ENCODE measurements at regions not wholly inside any gene's neighbourhood (a gene's known extent, or its start where the extent isn't known, plus 50 kb on each side); places are given as distances from the start of the nearest gene placed in this dataset.

DNA sequence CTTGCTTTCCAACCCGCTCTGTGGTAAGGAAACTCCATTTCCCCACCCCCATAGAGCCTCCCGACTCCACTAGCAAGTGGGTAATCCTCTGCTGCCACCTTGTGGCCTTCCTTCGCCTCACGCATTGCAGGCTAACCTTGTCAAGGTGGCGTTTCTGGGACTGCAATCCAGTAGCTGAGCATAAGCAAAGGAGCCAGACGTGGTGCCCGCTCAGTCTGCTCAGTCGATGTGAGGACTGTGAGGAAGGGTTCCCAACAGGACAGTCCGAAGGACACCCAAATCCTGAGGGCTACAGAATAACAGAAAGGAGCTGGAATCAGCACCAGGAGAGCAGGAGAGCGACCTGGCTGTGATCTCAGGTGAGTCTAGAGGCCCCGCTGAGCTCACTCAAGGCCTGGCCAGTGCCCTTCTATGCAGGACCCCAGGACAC, 144.2 kb downstream of the SUCLG1 start (continued):
- TF ChIP-seq, protein P1, sequence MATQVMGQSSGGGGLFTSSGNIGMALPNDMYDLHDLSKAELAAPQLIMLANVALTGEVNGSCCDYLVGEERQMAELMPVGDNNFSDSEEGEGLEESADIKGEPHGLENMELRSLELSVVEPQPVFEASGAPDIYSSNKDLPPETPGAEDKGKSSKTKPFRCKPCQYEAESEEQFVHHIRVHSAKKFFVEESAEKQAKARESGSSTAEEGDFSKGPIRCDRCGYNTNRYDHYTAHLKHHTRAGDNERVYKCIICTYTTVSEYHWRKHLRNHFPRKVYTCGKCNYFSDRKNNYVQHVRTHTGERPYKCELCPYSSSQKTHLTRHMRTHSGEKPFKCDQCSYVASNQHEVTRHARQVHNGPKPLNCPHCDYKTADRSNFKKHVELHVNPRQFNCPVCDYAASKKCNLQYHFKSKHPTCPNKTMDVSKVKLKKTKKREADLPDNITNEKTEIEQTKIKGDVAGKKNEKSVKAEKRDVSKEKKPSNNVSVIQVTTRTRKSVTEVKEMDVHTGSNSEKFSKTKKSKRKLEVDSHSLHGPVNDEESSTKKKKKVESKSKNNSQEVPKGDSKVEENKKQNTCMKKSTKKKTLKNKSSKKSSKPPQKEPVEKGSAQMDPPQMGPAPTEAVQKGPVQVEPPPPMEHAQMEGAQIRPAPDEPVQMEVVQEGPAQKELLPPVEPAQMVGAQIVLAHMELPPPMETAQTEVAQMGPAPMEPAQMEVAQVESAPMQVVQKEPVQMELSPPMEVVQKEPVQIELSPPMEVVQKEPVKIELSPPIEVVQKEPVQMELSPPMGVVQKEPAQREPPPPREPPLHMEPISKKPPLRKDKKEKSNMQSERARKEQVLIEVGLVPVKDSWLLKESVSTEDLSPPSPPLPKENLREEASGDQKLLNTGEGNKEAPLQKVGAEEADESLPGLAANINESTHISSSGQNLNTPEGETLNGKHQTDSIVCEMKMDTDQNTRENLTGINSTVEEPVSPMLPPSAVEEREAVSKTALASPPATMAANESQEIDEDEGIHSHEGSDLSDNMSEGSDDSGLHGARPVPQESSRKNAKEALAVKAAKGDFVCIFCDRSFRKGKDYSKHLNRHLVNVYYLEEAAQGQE (IDR thresholded peaks at IDR 0.05; ENCODE audit: borderline replicate concordance): peak; percentile 73
- TF ChIP-seq, protein P1 (CRISPR knock-in tag; IDR thresholded peaks at IDR 0.05; ENCODE audit: low read depth): no peak
- TF ChIP-seq SPI1 (IDR thresholded peaks at IDR 0.05; ENCODE audit: borderline replicate concordance, low read depth, low read length) (no peak), ZNF644 (tag; IDR thresholded peaks at IDR 0.05; ENCODE audit: low read depth) (no peak), ZNF551 (CRISPR knock-in tag; IDR thresholded peaks at IDR 0.05) (no peak), ZNF589 (CRISPR knock-in tag; IDR thresholded peaks at IDR 0.05; ENCODE audit: low read depth) (no peak), SMARCB1 (IDR thresholded peaks at IDR 0.05; ENCODE audit: insufficient read length, low read depth) (no peak), ILF3 (IDR thresholded peaks at IDR 0.05; ENCODE audit: borderline replicate concordance) (no peak), C11orf30 (IDR thresholded peaks at IDR 0.05; ENCODE audit: low read depth) (no peak), LARP7 (IDR thresholded peaks at IDR 0.05) (no peak), HDAC2 (IDR thresholded peaks at IDR 0.05) (no peak), ADNP (tag; IDR thresholded peaks at IDR 0.05) (no peak), ERF (CRISPR knock-in tag; IDR thresholded peaks at IDR 0.05) (no peak), ZNF232 (CRISPR knock-in tag; IDR thresholded peaks at IDR 0.05) (no peak)
- TF ChIP-seq, protein P2, sequence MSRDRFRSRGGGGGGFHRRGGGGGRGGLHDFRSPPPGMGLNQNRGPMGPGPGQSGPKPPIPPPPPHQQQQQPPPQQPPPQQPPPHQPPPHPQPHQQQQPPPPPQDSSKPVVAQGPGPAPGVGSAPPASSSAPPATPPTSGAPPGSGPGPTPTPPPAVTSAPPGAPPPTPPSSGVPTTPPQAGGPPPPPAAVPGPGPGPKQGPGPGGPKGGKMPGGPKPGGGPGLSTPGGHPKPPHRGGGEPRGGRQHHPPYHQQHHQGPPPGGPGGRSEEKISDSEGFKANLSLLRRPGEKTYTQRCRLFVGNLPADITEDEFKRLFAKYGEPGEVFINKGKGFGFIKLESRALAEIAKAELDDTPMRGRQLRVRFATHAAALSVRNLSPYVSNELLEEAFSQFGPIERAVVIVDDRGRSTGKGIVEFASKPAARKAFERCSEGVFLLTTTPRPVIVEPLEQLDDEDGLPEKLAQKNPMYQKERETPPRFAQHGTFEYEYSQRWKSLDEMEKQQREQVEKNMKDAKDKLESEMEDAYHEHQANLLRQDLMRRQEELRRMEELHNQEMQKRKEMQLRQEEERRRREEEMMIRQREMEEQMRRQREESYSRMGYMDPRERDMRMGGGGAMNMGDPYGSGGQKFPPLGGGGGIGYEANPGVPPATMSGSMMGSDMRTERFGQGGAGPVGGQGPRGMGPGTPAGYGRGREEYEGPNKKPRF (IDR thresholded peaks at IDR 0.05; ENCODE audit: low read depth, low read length): no peak
- TF ChIP-seq, protein P3, sequence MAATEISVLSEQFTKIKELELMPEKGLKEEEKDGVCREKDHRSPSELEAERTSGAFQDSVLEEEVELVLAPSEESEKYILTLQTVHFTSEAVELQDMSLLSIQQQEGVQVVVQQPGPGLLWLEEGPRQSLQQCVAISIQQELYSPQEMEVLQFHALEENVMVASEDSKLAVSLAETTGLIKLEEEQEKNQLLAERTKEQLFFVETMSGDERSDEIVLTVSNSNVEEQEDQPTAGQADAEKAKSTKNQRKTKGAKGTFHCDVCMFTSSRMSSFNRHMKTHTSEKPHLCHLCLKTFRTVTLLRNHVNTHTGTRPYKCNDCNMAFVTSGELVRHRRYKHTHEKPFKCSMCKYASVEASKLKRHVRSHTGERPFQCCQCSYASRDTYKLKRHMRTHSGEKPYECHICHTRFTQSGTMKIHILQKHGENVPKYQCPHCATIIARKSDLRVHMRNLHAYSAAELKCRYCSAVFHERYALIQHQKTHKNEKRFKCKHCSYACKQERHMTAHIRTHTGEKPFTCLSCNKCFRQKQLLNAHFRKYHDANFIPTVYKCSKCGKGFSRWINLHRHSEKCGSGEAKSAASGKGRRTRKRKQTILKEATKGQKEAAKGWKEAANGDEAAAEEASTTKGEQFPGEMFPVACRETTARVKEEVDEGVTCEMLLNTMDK (IDR thresholded peaks at IDR 0.05; ENCODE audit: borderline replicate concordance, insufficient read depth, low read depth, low read length, poor library complexity, severe bottlenecking): peak; percentile 5
- TF ChIP-seq, protein P4, sequence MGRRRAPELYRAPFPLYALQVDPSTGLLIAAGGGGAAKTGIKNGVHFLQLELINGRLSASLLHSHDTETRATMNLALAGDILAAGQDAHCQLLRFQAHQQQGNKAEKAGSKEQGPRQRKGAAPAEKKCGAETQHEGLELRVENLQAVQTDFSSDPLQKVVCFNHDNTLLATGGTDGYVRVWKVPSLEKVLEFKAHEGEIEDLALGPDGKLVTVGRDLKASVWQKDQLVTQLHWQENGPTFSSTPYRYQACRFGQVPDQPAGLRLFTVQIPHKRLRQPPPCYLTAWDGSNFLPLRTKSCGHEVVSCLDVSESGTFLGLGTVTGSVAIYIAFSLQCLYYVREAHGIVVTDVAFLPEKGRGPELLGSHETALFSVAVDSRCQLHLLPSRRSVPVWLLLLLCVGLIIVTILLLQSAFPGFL (CRISPR knock-in tag; IDR thresholded peaks at IDR 0.05): no peak
